Uterus (tissue), 2 donors: ENCODE measurements at regions not wholly inside any gene's neighbourhood (a gene's known extent, or its start where the extent isn't known, plus 50 kb on each side); places are given as distances from the start of the nearest gene placed in this dataset.

Experiments
- POLR2A ChIP-seq, 2 donors: fragments of 450-650 bp; IDR thresholded peaks; one replicate each; pipeline ENCODE4 v1.6.1; 2016; ENCODE audit warnings: antibody characterized with exemption in 2 of 2, mild to moderate bottlenecking in 1 of 2, moderate library complexity in 1 of 2
- TF ChIP-seq, protein P1 (sequence below), 4 experiments: fragments of 200-600 bp in 2 of 4; fragments of 450-650 bp in 2 of 4; sonication (generic) in 2 of 4; IDR thresholded peaks; one replicate each; pipeline ENCODE4 v1.5.1; 2016 to 2019; ENCODE audit warnings: antibody characterized with exemption in 4 of 4, mild to moderate bottlenecking in 2 of 4, moderate library complexity in 1 of 4

DNA sequence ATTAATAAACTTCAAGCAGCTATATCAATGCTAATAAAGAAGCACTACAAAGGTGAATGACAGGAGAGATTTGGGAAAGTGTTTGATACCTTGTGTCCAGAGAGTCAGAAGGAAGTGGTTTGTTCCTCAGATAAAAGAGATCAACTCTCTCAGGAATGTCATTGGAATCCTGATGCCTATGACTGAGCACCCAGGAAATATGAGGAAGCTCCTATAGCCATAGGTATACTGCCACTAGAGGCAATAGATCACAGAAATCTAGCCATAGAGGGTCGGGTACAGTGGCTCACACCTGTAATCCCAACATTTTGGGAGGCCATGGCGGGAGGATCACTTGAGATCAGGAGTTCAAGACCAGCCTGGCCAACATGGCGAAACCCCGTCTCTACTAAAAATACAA, 612.6 kb downstream of the DACH1 start:
- TF ChIP-seq, protein P1, sequence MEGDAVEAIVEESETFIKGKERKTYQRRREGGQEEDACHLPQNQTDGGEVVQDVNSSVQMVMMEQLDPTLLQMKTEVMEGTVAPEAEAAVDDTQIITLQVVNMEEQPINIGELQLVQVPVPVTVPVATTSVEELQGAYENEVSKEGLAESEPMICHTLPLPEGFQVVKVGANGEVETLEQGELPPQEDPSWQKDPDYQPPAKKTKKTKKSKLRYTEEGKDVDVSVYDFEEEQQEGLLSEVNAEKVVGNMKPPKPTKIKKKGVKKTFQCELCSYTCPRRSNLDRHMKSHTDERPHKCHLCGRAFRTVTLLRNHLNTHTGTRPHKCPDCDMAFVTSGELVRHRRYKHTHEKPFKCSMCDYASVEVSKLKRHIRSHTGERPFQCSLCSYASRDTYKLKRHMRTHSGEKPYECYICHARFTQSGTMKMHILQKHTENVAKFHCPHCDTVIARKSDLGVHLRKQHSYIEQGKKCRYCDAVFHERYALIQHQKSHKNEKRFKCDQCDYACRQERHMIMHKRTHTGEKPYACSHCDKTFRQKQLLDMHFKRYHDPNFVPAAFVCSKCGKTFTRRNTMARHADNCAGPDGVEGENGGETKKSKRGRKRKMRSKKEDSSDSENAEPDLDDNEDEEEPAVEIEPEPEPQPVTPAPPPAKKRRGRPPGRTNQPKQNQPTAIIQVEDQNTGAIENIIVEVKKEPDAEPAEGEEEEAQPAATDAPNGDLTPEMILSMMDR (IDR thresholded peaks at IDR 0.05), result no peak
- TF ChIP-seq POLR2A (IDR thresholded peaks at IDR 0.05), result no peak
